ENCODE measurements at regions not wholly inside any gene's neighbourhood (a gene's known extent, or its start where the extent isn't known, plus 50 kb on each side); places are given as distances from the start of the nearest gene placed in this dataset.

- SMC1A ChIA-PET (ENCODE audit: uncharacterized antibody, unreplicated experiment): interaction anchor here (0.7 to 5.7 kb wide), 42 partner anchors 10 to 550 kb away, joined by 3 to 78 read pairs (median 5); partner anchors contain the start of gene BTG1
- RAD21 ChIA-PET (ENCODE audit: unreplicated experiment): interaction anchor here (0.8 to 4.8 kb wide), 22 partner anchors 39 to 981 kb away, joined by 3 to 71 read pairs (median 10); partner anchors contain the start of gene BTG1
- Histone ChIP-seq H3K4me2 (ENCODE audit: control insufficient read depth, insufficient read depth) (peak overlapping the region; percentile 90), H3K27me3 (replicated peaks in 1 of 2; ENCODE audit: control insufficient read depth in 2 of 2, insufficient read depth in 2 of 2, low read length in 1 of 2) (no peaks in the 10 kb centered on the region), H2AFZ (ENCODE audit: control insufficient read depth, low read depth, low read length) (peak overlapping the region; percentile 39; the same call in 1 of the 2 replicates), H3K79me2 (ENCODE audit: control insufficient read depth, insufficient read depth, low read length) (peaks cover 20% of the 10 kb centered on the region), H4K20me1 (ENCODE audit: control insufficient read depth, insufficient read depth) (no peaks in the 10 kb centered on the region), H3K4me3 (peak overlapping the region; percentile 62), H3K27ac (ENCODE audit: control insufficient read depth, insufficient read depth) (peak overlapping the region; percentile 99), H3K4me1 (ENCODE audit: control insufficient read depth, insufficient read depth, low read length) (peaks cover 17% of the 10 kb centered on the region; the same call in 1 of the 2 replicates), H3K9me3 (replicated peaks; ENCODE audit: control insufficient read depth, insufficient read depth, low read length) (peaks cover 8% of the 10 kb centered on the region), H3K9ac (ENCODE audit: control insufficient read depth, insufficient read depth, low read length) (peak overlapping the region; percentile 85), H3K36me3 (ENCODE audit: control insufficient read depth in 2 of 2, insufficient read depth in 2 of 2, low read length in 1 of 2) (no peaks in the 10 kb centered on the region)
- no TSS peak for BruUV-seq (replicated peaks)
- FAIRE-seq (no peak), DNase-seq (ENCODE audit: low read depth, low spot score) (no peak), ATAC-seq (no peak)
- in situ Hi-C loops (cut with MboI) (no loop called here), intact Hi-C loops (cut with micrococcal nuclease; ENCODE audit: unreplicated experiment) (loop anchor here (2.0 to 5.0 kb wide), 5 partner anchors 133 to 225 kb away; no protein-coding TSS in a partner anchor)
- CTCF ChIA-PET: interaction anchor here (0.8 to 2.1 kb wide), 9 partner anchors 37 to 218 kb away, joined by 3 to 9 read pairs (median 4); no protein-coding TSS in a partner anchor
- TF ChIP-seq MXI1 (IDR thresholded peaks at IDR 0.05; ENCODE audit: low read depth, low read length) (no peak), NFIC (IDR thresholded peaks at IDR 0.05; ENCODE audit: low read depth, low read length) (peak; percentile 15; the same call in 1 of the 2 replicates)
- under 1% methylated on average over 6 of the region's 6 CpGs for WGBS (ENCODE audit: insufficient coverage, insufficient replicate concordance, low lambda C conversion rate, missing lambda C conversion rate)
- POLR2A ChIA-PET: interaction anchor here (0.9 to 4.4 kb wide), 6 partner anchors 42 to 225 kb away, joined by 3 to 40 read pairs (median 12); partner anchors contain the start of gene BTG1
Observed at GRCh38 chr12:92362126-92362525, 216.5 kb upstream of the BTG1 start.

GRCh38 chr12:92360543-92360942 is 214.9 kb upstream of the BTG1 start:
- CTCF ChIA-PET: interaction anchor here (0.9 to 1.5 kb wide), 3 partner anchors 12 to 48 kb away, joined by 3 read pairs; no protein-coding TSS in a partner anchor
- SMC1A ChIA-PET (ENCODE audit: uncharacterized antibody, unreplicated experiment): interaction anchor here (0.6 to 5.7 kb wide), 16 partner anchors 8 to 226 kb away, joined by 3 to 78 read pairs (median 4); no protein-coding TSS in a partner anchor
- FAIRE-seq (no peak), DNase-seq (ENCODE audit: low read depth, low spot score) (no peak), ATAC-seq (no peak)
- POLR2A ChIA-PET: interaction anchor here (1.1 kb wide), 1 partner anchor 215 kb away, joined by 4 read pairs; the partner anchor contains the start of gene BTG1
- Histone ChIP-seq H3K36me3 (ENCODE audit: control insufficient read depth in 2 of 2, insufficient read depth in 2 of 2, low read length in 1 of 2) (no peaks in the 10 kb centered on the region), H3K9ac (ENCODE audit: control insufficient read depth, insufficient read depth, low read length) (no peak overlapping the region), H3K79me2 (ENCODE audit: control insufficient read depth, insufficient read depth, low read length) (peaks cover 20% of the 10 kb centered on the region), H4K20me1 (ENCODE audit: control insufficient read depth, insufficient read depth) (no peaks in the 10 kb centered on the region), H3K9me3 (replicated peaks; ENCODE audit: control insufficient read depth, insufficient read depth, low read length) (peaks cover 8% of the 10 kb centered on the region), H3K27ac (ENCODE audit: control insufficient read depth, insufficient read depth) (peak overlapping the region; percentile 34; the same call in 1 of the 2 replicates), H3K4me3 (no peak overlapping the region; the same call in 1 of the 2 replicates), H3K4me2 (ENCODE audit: control insufficient read depth, insufficient read depth) (peak overlapping the region; percentile 90; the same call in 1 of the 2 replicates), H2AFZ (ENCODE audit: control insufficient read depth, low read depth, low read length) (no peak overlapping the region), H3K27me3 (replicated peaks in 1 of 2; ENCODE audit: control insufficient read depth in 2 of 2, insufficient read depth in 2 of 2, low read length in 1 of 2) (no peaks in the 10 kb centered on the region), H3K4me1 (ENCODE audit: control insufficient read depth, insufficient read depth, low read length) (peaks cover 17% of the 10 kb centered on the region; the same call in 1 of the 2 replicates)
- 0 out of 2 replicates have a peak, but pooled peaks have one; percentile 37 for TF ChIP-seq CBX5 (IDR thresholded peaks at IDR 0.05; ENCODE audit: low read depth)
- TF ChIP-seq DPF2 (IDR thresholded peaks at IDR 0.05): no peak
- peak; percentile 46; the same call in 1 of the 2 replicates for TF ChIP-seq SPI1 (IDR thresholded peaks at IDR 0.05; ENCODE audit: borderline replicate concordance, insufficient read depth, low read depth, low read length)
- no peak for TF ChIP-seq NFYB (IDR thresholded peaks at IDR 0.05; ENCODE audit: insufficient read depth, low read depth, low read length)
- 50% methylated on average over 2 of the region's 2 CpGs for WGBS (ENCODE audit: insufficient coverage, insufficient replicate concordance, low lambda C conversion rate, missing lambda C conversion rate)
- RAD21 ChIA-PET (ENCODE audit: unreplicated experiment): interaction anchor here (0.9 to 4.8 kb wide), 9 partner anchors 38 to 215 kb away, joined by 3 to 34 read pairs (median 4); partner anchors contain the start of gene BTG1
- BruUV-seq (replicated peaks): no TSS peak
- in situ Hi-C loops (cut with MboI): no loop called here
- intact Hi-C loops (cut with micrococcal nuclease; ENCODE audit: unreplicated experiment): loop anchor here (5.0 kb wide), 1 partner anchor 173 kb away; no protein-coding TSS in a partner anchor

Measured in GM12878 (cell line).